MM.1S (cell line): ENCODE measurements at regions not wholly inside any gene's neighbourhood (a gene's known extent, or its start where the extent isn't known, plus 50 kb on each side); places are given as distances from the start of the nearest gene placed in this dataset.

Experiments used
- CTCF ChIP-seq: fragments of 300-600 bp; sonication (generic); IDR thresholded peaks from 2 replicates; pipeline ENCODE4 v1.5.1; 2016; ENCODE audit warnings: antibody characterized with exemption, low read length, mixed read lengths
- EZH2 ChIP-seq: fragments of 300-600 bp; sonication (generic); optimal IDR thresholded peaks from 2 replicates; pipeline ENCODE3; 2017; ENCODE audit warnings: low read depth, mild to moderate bottlenecking, antibody characterized with exemption, low read length, mixed read lengths

- TF ChIP-seq EZH2, result no peak
- no peak for TF ChIP-seq CTCF
Measured at GRCh38 chr3:145118303-145118702, 1042.7 kb downstream of the PLOD2 start.
